Hepatic stellate cell (primary cell): ENCODE measurements at regions not wholly inside any gene's neighbourhood (a gene's known extent, or its start where the extent isn't known, plus 50 kb on each side); places are given as distances from the start of the nearest gene placed in this dataset.

ENCODE experiments used
- DNase-seq: peaks from one replicate; pipeline ENCODE4 v3.0.0; 2011; ENCODE audit warnings: low spot score

- DNase-seq = no peak
Measured at GRCh38 chrX:110852180-110852579, 56.6 kb upstream of the CHRDL1 start.

- DNase-seq = no peak
Measured at GRCh38 chrX:110851780-110852179, 56.2 kb upstream of the CHRDL1 start.

GRCh38 chrX:110847334-110847733, 51.7 kb upstream of the CHRDL1 start:
- peak; percentile 21 for DNase-seq

GRCh38 chrX:110846071-110846470, 50.5 kb upstream of the CHRDL1 start:
- DNase-seq = no peak
